HCT116 (cell line): ENCODE measurements at regions not wholly inside any gene's neighbourhood (a gene's known extent, or its start where the extent isn't known, plus 50 kb on each side); places are given as distances from the start of the nearest gene placed in this dataset.

Source experiments
- ATAC-seq: fragments of 200-7000 bp; cut with Tn5 transposase; 2 replicates; pipeline ENCODE4 v1.9.1; 2020; ENCODE audit warnings: mild to moderate bottlenecking, moderate library complexity
- BruUV-seq: library from RNA; stranded (reverse); fragments of 400-500 nt; replicated peaks from 2 replicates; lab custom pipeline; 2021; lab: Mats Ljungman, UMichigan
- CTCF ChIA-PET: fragments of 300-600 bp; sonication (Branson Sonifier 250); formaldehyde crosslinking; loops from one replicate; lab custom pipeline; 2021; ENCODE audit warnings: antibody characterized with exemption; lab: Charles Lee
- POLR2A ChIA-PET: fragments of 300-600, 350-600 bp; sonication (Branson Sonifier 250); formaldehyde crosslinking; loops from one replicate; lab custom pipeline; 2021; ENCODE audit warnings: antibody characterized with exemption; lab: Charles Lee
- RAD21 ChIA-PET, 2 experiments: fragments of 300-600 bp; sonication (Branson Sonifier 250); formaldehyde crosslinking; loops; one replicate each; lab custom pipeline; 2023; ENCODE audit warnings: low total read pairs in 2 of 2; ENCODE audit not compliant: uncharacterized antibody in 2 of 2, unreplicated experiment in 2 of 2, low non-redundant PET in 1 of 2; lab: Charles Lee
- DNase-seq: peaks from one replicate; pipeline ENCODE4 v3.0.0-alpha.2; 2010; ENCODE audit warnings: low read depth, low spot score
- H2AFZ ChIP-seq: fragments of 200-600 bp; shearing (Covaris generic), sonication (generic); 2 replicates; pipeline ENCODE4 v1.6.1; 2017; ENCODE audit warnings: low read depth, mixed run types, mixed read lengths, antibody characterized with exemption, low read length; ENCODE audit not compliant: poor library complexity, severe bottlenecking
- H3K27ac ChIP-seq: 2 replicates; pipeline ENCODE4 v1.5.1; 2012; ENCODE audit warnings: low read depth, low read length
- H3K27me3 ChIP-seq: fragments of 200-600 bp; sonication (generic); 2 replicates; pipeline ENCODE4 v1.6.1; 2016; ENCODE audit warnings: mixed run types, low read length, mixed read lengths; ENCODE audit not compliant: insufficient read depth
- H3K36me3 ChIP-seq, 2 experiments: fragments of 200-500 bp in 1 of 2; fragments of 200-600 bp in 1 of 2; sonication (Bioruptor generic) in 1 of 2; sonication (generic) in 1 of 2; 2 replicates each; pipeline versions ENCODE4 v1.5.1 to v1.6.1; 2014 to 2016; ENCODE audit warnings: low read length in 2 of 2, inconsistent platforms in 1 of 2, mixed read lengths in 1 of 2, mixed run types in 1 of 2; ENCODE audit not compliant: insufficient read depth in 2 of 2, control insufficient read depth in 1 of 2
- H3K4me1 ChIP-seq, 2 experiments: fragments of 200-600 bp in 1 of 2; sonication (generic) in 1 of 2; 2 replicates each; pipeline versions ENCODE4 v1.5.1 to v1.6.1; 2012 to 2017; ENCODE audit warnings: low read length in 2 of 2, inconsistent platforms in 1 of 2, mild to moderate bottlenecking in 1 of 2, mixed read lengths in 1 of 2, mixed run types in 1 of 2, moderate library complexity in 1 of 2; ENCODE audit not compliant: insufficient read depth in 2 of 2, control insufficient read depth in 1 of 2
- H3K4me2 ChIP-seq: fragments of 200-600 bp; sonication (generic); 2 replicates; pipeline ENCODE4 v1.6.1; 2017; ENCODE audit warnings: mixed run types, low read length, mixed read lengths
- H3K4me3 ChIP-seq, 2 experiments: fragments of 200-600 bp in 1 of 2; sonication (generic) in 1 of 2; replicated peaks in 1 of 2; 2 replicates each; pipeline ENCODE4 v1.5.1; 2011 to 2016; ENCODE audit warnings: low read length in 2 of 2, control low read depth in 1 of 2, low read depth in 1 of 2, mild to moderate bottlenecking in 1 of 2, mixed read lengths in 1 of 2, mixed run types in 1 of 2
- H3K79me2 ChIP-seq: fragments of 200-600 bp; sonication (generic); 2 replicates; pipeline ENCODE4 v1.6.1; 2017; ENCODE audit warnings: mild to moderate bottlenecking, mixed run types, low read length, moderate library complexity, mixed read lengths; ENCODE audit not compliant: insufficient read depth
- H3K9ac ChIP-seq: fragments of 200-600 bp; sonication (generic); 2 replicates; pipeline ENCODE4 v1.6.1; 2016; ENCODE audit warnings: low read length, mixed read lengths
- H3K9me2 ChIP-seq: fragments of 200-600 bp; sonication (generic), shearing (Covaris generic); 2 replicates; pipeline ENCODE4 v1.6.1; 2017; ENCODE audit warnings: mixed run types, mild to moderate bottlenecking, moderate library complexity; ENCODE audit not compliant: insufficient read depth
- H3K9me3 ChIP-seq, 2 experiments: fragments of 200-500 bp in 1 of 2; fragments of 200-600 bp in 1 of 2; sonication (Bioruptor generic) in 1 of 2; sonication (generic) in 1 of 2; 2 replicates each; pipeline ENCODE4 v1.6.1; 2014 to 2017; ENCODE audit warnings: low read length in 2 of 2, mixed read lengths in 2 of 2, inconsistent platforms in 1 of 2, low read depth in 1 of 2, mild to moderate bottlenecking in 1 of 2, mixed run types in 1 of 2, moderate library complexity in 1 of 2; ENCODE audit not compliant: control insufficient read depth in 1 of 2, insufficient read depth in 1 of 2
- H4K20me1 ChIP-seq: fragments of 200-600 bp; sonication (generic), shearing (Covaris generic); 2 replicates; pipeline ENCODE4 v1.6.1; 2017; ENCODE audit warnings: mixed run types, mild to moderate bottlenecking, moderate library complexity; ENCODE audit not compliant: insufficient read depth
- CEBPB ChIP-seq: IDR thresholded peaks from 2 replicates; pipeline ENCODE4 v1.6.1; 2012; ENCODE audit warnings: low read depth
- EZH2 ChIP-seq: fragments of 200-600 bp; sonication (generic); IDR thresholded peaks from 2 replicates; pipeline ENCODE4 v1.6.1; 2017; ENCODE audit warnings: antibody characterized with exemption, mixed run types
- EZH2phosphoT487 ChIP-seq: fragments of 200-600 bp; IDR thresholded peaks from 2 replicates; pipeline ENCODE4 v1.6.1; 2018; ENCODE audit warnings: antibody characterized with exemption, borderline replicate concordance
- FOSL1 ChIP-seq: IDR thresholded peaks from 2 replicates; pipeline ENCODE4 v1.6.1; 2012; ENCODE audit warnings: low read depth
- POLR2A ChIP-seq: IDR thresholded peaks from 2 replicates; pipeline ENCODE4 v1.7.0; 2011; ENCODE audit warnings: borderline replicate concordance; ENCODE audit not compliant: insufficient read depth, insufficient read length; ENCODE audit errors: extremely low read depth
- RAD21 ChIP-seq: IDR thresholded peaks from 2 replicates; pipeline ENCODE4 v1.6.1; 2012; ENCODE audit warnings: low read depth, mild to moderate bottlenecking
- SP1 ChIP-seq: IDR thresholded peaks from 2 replicates; pipeline ENCODE4 v1.6.1; 2012; ENCODE audit warnings: low read depth
- ZFX ChIP-seq: fragments of 450-650 bp; IDR thresholded peaks from 2 replicates; pipeline ENCODE4 v1.6.1; 2017
- intact Hi-C: fragments of 100-400 bp; cut with micrococcal nuclease; formaldehyde crosslinking; loops from 2 replicates; pipeline ENCODE4 v1.10.0; 2022

DNA sequence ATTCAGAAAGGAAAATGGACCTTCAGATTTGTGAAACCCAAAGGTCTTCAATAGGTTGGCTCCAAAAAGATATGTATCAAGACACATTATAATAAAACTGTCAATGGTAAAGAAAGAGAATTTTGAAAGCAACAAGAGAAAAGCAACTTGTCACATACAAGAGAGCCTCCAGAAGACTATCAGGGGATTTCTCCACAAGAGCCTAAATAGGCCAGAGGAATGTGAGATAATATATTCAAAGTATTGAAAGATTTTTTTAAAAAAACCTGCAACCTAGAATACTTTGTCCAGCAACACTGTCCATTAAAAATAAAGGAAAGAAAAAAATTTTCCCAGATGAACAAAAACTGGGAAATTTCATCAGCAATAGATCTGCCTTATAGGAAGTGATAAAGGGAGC lies 869.6 kb upstream of the ADGRL2 start:
- no peaks in the 10 kb centered on the region for H3K4me1 ChIP-seq
- H3K27me3 ChIP-seq: no peaks in the 10 kb centered on the region
- no peak overlapping the region for H3K4me3 ChIP-seq
- DNase-seq: no peak
- intact Hi-C loops: no loop called here
- BruUV-seq: no TSS peak
- H3K36me3 ChIP-seq: no peaks in the 10 kb centered on the region
- no peaks in the 10 kb centered on the region for H3K9me2 ChIP-seq
- ATAC-seq: no peak
- ChIA-PET POLR2A (no interaction called here), RAD21 (no interaction called here), CTCF (no interaction called here)
- no peak overlapping the region for H3K9ac ChIP-seq
- H3K4me2 ChIP-seq: no peak overlapping the region
- H3K79me2 ChIP-seq: no peaks in the 10 kb centered on the region
- H4K20me1 ChIP-seq: no peaks in the 10 kb centered on the region; the same call in 1 of the 2 replicates
- H3K27ac ChIP-seq: no peak overlapping the region
- no peak overlapping the region for H2AFZ ChIP-seq
- TF ChIP-seq RAD21: no peak
- no peak for TF ChIP-seq CEBPB
- TF ChIP-seq POLR2A: no peak
- peaks cover 3 to 9% of the 10 kb centered on the region in 2 experiments; a peak in 2 of 4 replicates for H3K9me3 ChIP-seq

DNA sequence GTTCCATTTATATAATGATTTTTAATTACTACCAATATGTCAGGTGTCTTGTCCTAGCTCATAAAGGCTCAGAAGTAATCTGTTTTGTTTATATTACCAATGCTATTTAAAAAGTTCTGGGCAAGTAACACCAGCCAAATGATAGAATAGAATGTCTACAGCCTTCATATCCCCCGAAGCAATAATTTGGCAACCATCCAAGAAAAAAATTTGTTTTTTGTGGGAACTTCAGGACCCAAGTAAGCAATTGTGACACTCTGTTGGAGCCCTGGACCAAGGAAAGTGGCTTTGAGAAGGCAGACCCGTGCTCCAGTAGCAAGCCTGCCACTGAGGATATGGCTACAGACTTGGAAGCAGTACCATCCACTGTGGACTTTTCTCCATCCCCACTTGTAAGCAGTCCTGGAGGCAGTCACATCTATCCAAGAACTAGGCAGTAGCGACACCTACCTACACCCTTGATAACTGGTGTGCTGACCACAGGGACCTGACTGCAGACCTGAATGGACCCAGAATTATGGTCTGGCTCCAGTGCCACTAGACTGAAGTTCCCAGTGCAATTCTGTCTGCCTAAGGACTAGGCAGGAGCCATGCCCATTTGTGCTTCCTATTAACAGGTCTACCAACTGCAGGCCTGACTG lies 870.7 kb upstream of the ADGRL2 start:
- no TSS peak for BruUV-seq
- DNase-seq: no peak
- intact Hi-C loops: no loop called here
- no peak for TF ChIP-seq FOSL1
- no peak for TF ChIP-seq EZH2phosphoT487
- TF ChIP-seq ZFX: no peak
- TF ChIP-seq SP1: no peak
- TF ChIP-seq EZH2: no peak
- ChIA-PET CTCF (no interaction called here), RAD21 (no interaction called here), POLR2A (no interaction called here)
- no peak for ATAC-seq
- H3K9ac ChIP-seq: no peak overlapping the region
- H2AFZ ChIP-seq: no peak overlapping the region
- no peaks in the 10 kb centered on the region for H3K27me3 ChIP-seq
- no peaks in the 10 kb centered on the region for H3K9me2 ChIP-seq
- no peaks in the 10 kb centered on the region; the same call in 1 of the 2 replicates for H4K20me1 ChIP-seq
- H3K36me3 ChIP-seq: no peaks in the 10 kb centered on the region
- H3K4me1 ChIP-seq: no peaks in the 10 kb centered on the region
- no peak overlapping the region for H3K4me2 ChIP-seq
- H3K9me3 ChIP-seq: peaks cover 3 to 9% of the 10 kb centered on the region in 2 experiments; a peak in 2 of 4 replicates
- no peaks in the 10 kb centered on the region for H3K79me2 ChIP-seq
- no peak overlapping the region for H3K4me3 ChIP-seq
- H3K27ac ChIP-seq: no peak overlapping the region
